HG02973 (cell line): ENCODE measurements at regions not wholly inside any gene's neighbourhood (a gene's known extent, or its start where the extent isn't known, plus 50 kb on each side); places are given as distances from the start of the nearest gene placed in this dataset.
A peak's percentile ranks its signal among the peaks of the same experiment; 100 is the strongest.

ENCODE experiments used
- ATAC-seq: cut with Tn5 transposase; IDR thresholded peaks from one replicate; pipeline ENCODE4 v1.9.1; 2021; ENCODE audit warnings: moderate library complexity; ENCODE audit not compliant: unreplicated experiment

GRCh38 chr2:105573490-105573889 is 171.2 kb upstream of the NCK2 start:
- ATAC-seq: no peak

- ATAC-seq: no peak
Measured at GRCh38 chr2:105571445-105571987, 172.7 kb upstream of the FHL2 start.

GRCh38 chr2:105570757-105571156 is 171.9 kb upstream of the FHL2 start:
- no peak for ATAC-seq

GRCh38 chr2:105570326-105570725 is 171.5 kb upstream of the FHL2 start:
- no peak for ATAC-seq

GRCh38 chr2:105569606-105570005 is 170.8 kb upstream of the FHL2 start:
- ATAC-seq: no peak

- ATAC-seq: no peak
Measured at GRCh38 chr2:105567996-105568494, 169.2 kb upstream of the FHL2 start.

- no peak for ATAC-seq
Measured at GRCh38 chr2:105563000-105563719, 164.3 kb upstream of the FHL2 start.

GRCh38 chr2:105561401-105561800 is 162.6 kb upstream of the FHL2 start:
- ATAC-seq: no peak

- ATAC-seq: no peak
Measured at GRCh38 chr2:105560157-105560556, 161.3 kb upstream of the FHL2 start.

- no peak for ATAC-seq
Measured at GRCh38 chr2:105557021-105557920, 158.4 kb upstream of the FHL2 start.

- no peak for ATAC-seq
Measured at GRCh38 chr2:105556366-105556765, 157.5 kb upstream of the FHL2 start.

GRCh38 chr2:105554235-105554634 is 155.4 kb upstream of the FHL2 start:
- no peak for ATAC-seq

- ATAC-seq: no peak
Measured at GRCh38 chr2:105553538-105554196, 154.8 kb upstream of the FHL2 start.

- no peak for ATAC-seq
Measured at GRCh38 chr2:105546628-105546974, 147.8 kb upstream of the FHL2 start.

GRCh38 chr2:105545730-105546627 is 147.1 kb upstream of the FHL2 start:
- ATAC-seq: peak; percentile 59

GRCh38 chr2:105544591-105545377 is 145.9 kb upstream of the FHL2 start:
- no peak for ATAC-seq

GRCh38 chr2:105541189-105542050 is 142.6 kb upstream of the FHL2 start:
- no peak for ATAC-seq

- no peak for ATAC-seq
Measured at GRCh38 chr2:105540642-105541041, 141.8 kb upstream of the FHL2 start.

- no peak for ATAC-seq
Measured at GRCh38 chr2:105539331-105539730, 140.5 kb upstream of the FHL2 start.
